ENCODE measurements at regions not wholly inside any gene's neighbourhood (a gene's known extent, or its start where the extent isn't known, plus 50 kb on each side); places are given as distances from the start of the nearest gene placed in this dataset.

GRCh38 chr3:127033171-127033570 lies 50.3 kb downstream of the PLXNA1 start:
- DNase-seq (ENCODE audit: low read depth) = no peak
- H3K4me3 ChIP-seq (ENCODE audit: low read depth, low read length) = no peak overlapping the region
- TF ChIP-seq, protein P1, sequence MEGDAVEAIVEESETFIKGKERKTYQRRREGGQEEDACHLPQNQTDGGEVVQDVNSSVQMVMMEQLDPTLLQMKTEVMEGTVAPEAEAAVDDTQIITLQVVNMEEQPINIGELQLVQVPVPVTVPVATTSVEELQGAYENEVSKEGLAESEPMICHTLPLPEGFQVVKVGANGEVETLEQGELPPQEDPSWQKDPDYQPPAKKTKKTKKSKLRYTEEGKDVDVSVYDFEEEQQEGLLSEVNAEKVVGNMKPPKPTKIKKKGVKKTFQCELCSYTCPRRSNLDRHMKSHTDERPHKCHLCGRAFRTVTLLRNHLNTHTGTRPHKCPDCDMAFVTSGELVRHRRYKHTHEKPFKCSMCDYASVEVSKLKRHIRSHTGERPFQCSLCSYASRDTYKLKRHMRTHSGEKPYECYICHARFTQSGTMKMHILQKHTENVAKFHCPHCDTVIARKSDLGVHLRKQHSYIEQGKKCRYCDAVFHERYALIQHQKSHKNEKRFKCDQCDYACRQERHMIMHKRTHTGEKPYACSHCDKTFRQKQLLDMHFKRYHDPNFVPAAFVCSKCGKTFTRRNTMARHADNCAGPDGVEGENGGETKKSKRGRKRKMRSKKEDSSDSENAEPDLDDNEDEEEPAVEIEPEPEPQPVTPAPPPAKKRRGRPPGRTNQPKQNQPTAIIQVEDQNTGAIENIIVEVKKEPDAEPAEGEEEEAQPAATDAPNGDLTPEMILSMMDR (conservative IDR thresholded peaks at IDR 0.05; ENCODE audit: low read depth, low read length) = no peak

DNA sequence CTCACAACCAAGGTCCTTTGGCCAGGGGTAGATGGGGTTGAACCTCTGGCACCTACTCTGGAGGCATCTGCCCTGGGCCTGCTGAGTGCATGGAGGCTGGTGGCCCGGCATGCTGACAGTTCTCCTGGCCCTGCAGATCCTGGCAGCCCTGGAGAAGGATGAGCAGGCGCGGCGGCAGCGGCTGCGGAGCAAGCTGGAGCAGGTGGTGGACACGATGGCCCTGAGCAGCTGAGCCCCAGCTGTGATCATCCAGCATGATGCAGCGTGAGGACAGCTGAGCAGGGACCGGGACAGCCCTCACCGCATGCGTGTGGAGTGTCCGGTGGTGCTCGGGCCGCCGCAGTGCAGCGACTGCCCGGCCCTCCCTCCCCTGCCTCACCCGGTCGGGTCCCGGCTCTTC lies 50.9 kb downstream of the PLXNA1 start:
- TF ChIP-seq, protein P1 (conservative IDR thresholded peaks at IDR 0.05; ENCODE audit: low read depth, low read length) = no peak
- no peak for DNase-seq (ENCODE audit: low read depth)
- no peak overlapping the region for H3K4me3 ChIP-seq (ENCODE audit: low read depth, low read length)

DNA sequence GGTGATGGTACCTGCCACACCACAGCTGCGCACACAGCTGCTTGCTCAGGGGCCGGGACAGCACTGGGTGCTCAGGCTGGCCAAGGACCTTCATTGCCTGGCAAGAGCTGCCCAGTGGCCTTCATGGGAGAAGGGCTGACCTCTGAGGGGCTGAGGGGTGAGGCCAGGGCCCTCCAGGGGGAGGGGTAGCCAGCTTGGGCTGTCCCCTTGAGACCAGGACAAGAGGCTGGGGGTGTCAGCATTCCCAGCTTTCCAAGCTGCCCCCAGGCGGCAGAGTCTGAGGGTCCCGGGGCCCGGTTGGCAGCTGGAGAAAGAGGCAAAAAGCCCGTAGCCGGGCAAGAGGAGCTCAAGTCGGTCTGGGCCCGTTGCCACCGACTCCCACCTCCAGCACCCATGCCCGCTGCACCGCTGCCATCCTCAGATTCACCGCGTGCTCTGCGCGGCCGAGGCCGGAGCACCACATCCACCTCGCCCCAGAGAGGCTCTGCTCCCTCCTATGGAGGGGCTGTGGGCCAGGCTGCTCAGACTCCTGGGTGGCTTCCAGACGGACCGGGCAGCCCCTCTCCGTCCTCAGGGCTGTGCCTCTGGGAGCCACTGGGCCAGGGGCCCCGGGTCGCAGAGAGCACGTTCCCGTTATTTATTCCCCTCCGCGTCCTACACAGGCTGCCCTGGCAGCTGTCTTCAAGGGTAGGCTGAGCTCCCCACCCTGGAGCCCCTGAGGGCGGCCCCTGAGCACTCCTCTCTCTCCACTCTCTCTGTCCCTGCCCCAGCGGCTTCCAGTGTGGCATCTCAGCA lies 51.5 kb downstream of the PLXNA1 start:
- no peak overlapping the region for H3K4me3 ChIP-seq (ENCODE audit: low read depth, low read length)
- DNase-seq (ENCODE audit: low read depth) = no peak
- TF ChIP-seq, protein P1 (conservative IDR thresholded peaks at IDR 0.05; ENCODE audit: low read depth, low read length) = no peak

- TF ChIP-seq, protein P1 (conservative IDR thresholded peaks at IDR 0.05; ENCODE audit: low read depth, low read length) = no peak
- DNase-seq (ENCODE audit: low read depth) = no peak
- no peak overlapping the region for H3K4me3 ChIP-seq (ENCODE audit: low read depth, low read length)
Measured at GRCh38 chr3:127034990-127035652, 52.2 kb downstream of the PLXNA1 start.

DNA sequence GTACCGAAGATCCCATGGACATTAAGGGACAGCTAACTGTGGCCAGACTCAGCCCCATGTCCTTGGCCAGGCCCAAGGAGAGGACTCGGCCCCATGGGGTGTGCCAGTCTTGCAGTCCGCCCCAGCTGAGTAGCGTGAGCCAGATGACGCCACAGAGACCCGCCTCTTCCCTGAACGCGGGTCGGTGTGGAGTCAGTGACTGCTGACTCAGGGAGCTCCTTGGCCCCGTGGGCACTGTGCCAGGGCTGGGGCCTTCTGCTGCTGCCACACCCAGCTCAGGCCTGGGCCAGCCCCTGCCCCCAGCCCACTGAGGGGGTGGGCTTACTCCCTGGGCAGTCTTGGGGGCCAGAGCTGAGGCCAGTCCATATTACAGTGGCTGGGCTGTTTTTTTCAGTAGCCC lies 52.8 kb downstream of the PLXNA1 start:
- TF ChIP-seq, protein P1 (conservative IDR thresholded peaks at IDR 0.05; ENCODE audit: low read depth, low read length) = no peak
- no peak for DNase-seq (ENCODE audit: low read depth)
- no peak overlapping the region for H3K4me3 ChIP-seq (ENCODE audit: low read depth, low read length)

GRCh38 chr3:127036209-127037020 lies 53.5 kb downstream of the PLXNA1 start:
- TF ChIP-seq, protein P1 (conservative IDR thresholded peaks at IDR 0.05; ENCODE audit: low read depth, low read length) = no peak
- no peak overlapping the region for H3K4me3 ChIP-seq (ENCODE audit: low read depth, low read length)
- no peak for DNase-seq (ENCODE audit: low read depth)
